GM12891 (cell line): ENCODE measurements at regions not wholly inside any gene's neighbourhood (a gene's known extent, or its start where the extent isn't known, plus 50 kb on each side); places are given as distances from the start of the nearest gene placed in this dataset.

Experiments used
- POLR2A ChIP-seq: IDR thresholded peaks from 2 replicates; pipeline ENCODE4 v1.6.1; 2011; ENCODE audit warnings: low read depth, low read length, control low read depth
- POLR2AphosphoS5 ChIP-seq: IDR thresholded peaks from 2 replicates; pipeline ENCODE4 v1.6.1; 2011; ENCODE audit warnings: low read depth, low read length, control low read depth
- TAF1 ChIP-seq: IDR thresholded peaks from 2 replicates; pipeline ENCODE4 v1.6.1; 2011; ENCODE audit warnings: low read depth, low read length, control low read depth

GRCh38 chr2:34234823-34235222 lies 635.7 kb upstream of the FAM98A start:
- TF ChIP-seq POLR2AphosphoS5 (no peak), TAF1 (no peak), POLR2A (no peak)
